ENCODE measurements at regions not wholly inside any gene's neighbourhood (a gene's known extent, or its start where the extent isn't known, plus 50 kb on each side); places are given as distances from the start of the nearest gene placed in this dataset.

GRCh38 chr4:89665662-89666061 lies 171.3 kb downstream of the SNCA start:
- Histone ChIP-seq H3K4me3 (ENCODE audit: low read length) (no peak overlapping the region), H3K4me1 (ENCODE audit: control insufficient read depth, insufficient read depth, low read length) (no peaks in the 10 kb centered on the region), H3K27ac (ENCODE audit: low read length) (no peak overlapping the region), H3K9me3 (ENCODE audit: control insufficient read depth, low read length) (no peaks in the 10 kb centered on the region), H3K27me3 (ENCODE audit: control insufficient read depth, insufficient read depth) (no peaks in the 10 kb centered on the region)
- ATAC-seq (no peak), DNase-seq (no peak)
- intact Hi-C loops (cut with DNase I): no loop called here
- WGBS: 84% methylated on average over 3 of the region's 3 CpGs

- ATAC-seq (no peak), DNase-seq (no peak)
- Histone ChIP-seq H3K4me3 (ENCODE audit: low read length) (no peak overlapping the region), H3K27ac (ENCODE audit: low read length) (no peak overlapping the region), H3K9me3 (ENCODE audit: control insufficient read depth, low read length) (no peaks in the 10 kb centered on the region), H3K27me3 (ENCODE audit: control insufficient read depth, insufficient read depth) (no peaks in the 10 kb centered on the region), H3K4me1 (ENCODE audit: control insufficient read depth, insufficient read depth, low read length) (no peaks in the 10 kb centered on the region)
- intact Hi-C loops (cut with DNase I): no loop called here
Measured at GRCh38 chr4:89664521-89664920, 172.4 kb downstream of the SNCA start.

- no peak overlapping the region for H3K4me3 ChIP-seq (ENCODE audit: low read length)
- DNase-seq (no peak), ATAC-seq (no peak)
- intact Hi-C loops (cut with DNase I): no loop called here
- H3K27ac ChIP-seq (ENCODE audit: low read length): no peak overlapping the region
- no peaks in the 10 kb centered on the region for H3K27me3 ChIP-seq (ENCODE audit: control insufficient read depth, insufficient read depth)
- no peaks in the 10 kb centered on the region for H3K4me1 ChIP-seq (ENCODE audit: control insufficient read depth, insufficient read depth, low read length)
- H3K9me3 ChIP-seq (ENCODE audit: control insufficient read depth, low read length): no peaks in the 10 kb centered on the region
- 60% methylated on average over 3 of the region's 3 CpGs for WGBS
Measured at GRCh38 chr4:89661173-89661899, 175.6 kb downstream of the SNCA start.

GRCh38 chr4:89660444-89661172 lies 176.4 kb downstream of the SNCA start:
- intact Hi-C loops (cut with DNase I): no loop called here
- no peaks in the 10 kb centered on the region for H3K4me1 ChIP-seq (ENCODE audit: control insufficient read depth, insufficient read depth, low read length)
- no peak for DNase-seq
- WGBS: 85% methylated on average over 4 of the region's 4 CpGs
- H3K9me3 ChIP-seq (ENCODE audit: control insufficient read depth, low read length): no peaks in the 10 kb centered on the region
- H3K27ac ChIP-seq (ENCODE audit: low read length): no peak overlapping the region
- no peak for ATAC-seq
- no peaks in the 10 kb centered on the region for H3K27me3 ChIP-seq (ENCODE audit: control insufficient read depth, insufficient read depth)
- no peak overlapping the region for H3K4me3 ChIP-seq (ENCODE audit: low read length)

- no peak for ATAC-seq
- DNase-seq: no peak
- WGBS: 85% methylated on average over 2 of the region's 2 CpGs
Measured at GRCh38 chr4:89658701-89659024, 178.3 kb downstream of the SNCA start.

GRCh38 chr4:89657931-89658700 lies 178.8 kb downstream of the SNCA start:
- H3K27ac ChIP-seq (ENCODE audit: low read length): no peak overlapping the region
- no peaks in the 10 kb centered on the region for H3K9me3 ChIP-seq (ENCODE audit: control insufficient read depth, low read length)
- 39% methylated on average over 3 of the region's 3 CpGs for WGBS
- DNase-seq: no peak
- intact Hi-C loops (cut with DNase I): loop anchor here in 2 of 4 donors (5.0 to 10.0 kb wide), 2 partner anchors 209 to 217 kb away; no protein-coding TSS in a partner anchor
- no peak for ATAC-seq
- H3K27me3 ChIP-seq (ENCODE audit: control insufficient read depth, insufficient read depth): no peaks in the 10 kb centered on the region
- no peak overlapping the region for H3K4me3 ChIP-seq (ENCODE audit: low read length)
- no peaks in the 10 kb centered on the region for H3K4me1 ChIP-seq (ENCODE audit: control insufficient read depth, insufficient read depth, low read length)

More at GRCh38 chr4:89658701-89659024, 178.3 kb downstream of the SNCA start:
- H3K4me3 ChIP-seq (ENCODE audit: low read length): no peak overlapping the region
- H3K4me1 ChIP-seq (ENCODE audit: control insufficient read depth, insufficient read depth, low read length): no peaks in the 10 kb centered on the region
- H3K27ac ChIP-seq (ENCODE audit: low read length): no peak overlapping the region
- no peaks in the 10 kb centered on the region for H3K9me3 ChIP-seq (ENCODE audit: control insufficient read depth, low read length)
- no peaks in the 10 kb centered on the region for H3K27me3 ChIP-seq (ENCODE audit: control insufficient read depth, insufficient read depth)
- intact Hi-C loops (cut with DNase I): loop anchor here in 2 of 4 donors (5.0 to 10.0 kb wide), 2 partner anchors 209 to 216 kb away; no protein-coding TSS in a partner anchor

- Histone ChIP-seq H3K4me1 (ENCODE audit: control insufficient read depth, insufficient read depth, low read length) (no peaks in the 10 kb centered on the region), H3K4me3 (ENCODE audit: low read length) (no peak overlapping the region), H3K9me3 (ENCODE audit: control insufficient read depth, low read length) (no peaks in the 10 kb centered on the region), H3K27ac (ENCODE audit: low read length) (no peak overlapping the region), H3K27me3 (ENCODE audit: control insufficient read depth, insufficient read depth) (no peaks in the 10 kb centered on the region)
- 49% methylated on average over 4 of the region's 4 CpGs for whole genome bisulfite sequencing
- ATAC-seq (no peak), DNase-seq (no peak)
- intact Hi-C loops (cut with DNase I): loop anchor here in 1 of 4 donors (10.0 kb wide), 1 partner anchor 222 kb away; no protein-coding TSS in a partner anchor
Measured at GRCh38 chr4:89653012-89653411, 183.9 kb downstream of the SNCA start.

GRCh38 chr4:89645482-89645881 lies 191.5 kb downstream of the SNCA start:
- H3K27me3 ChIP-seq (ENCODE audit: control insufficient read depth, insufficient read depth): no peaks in the 10 kb centered on the region
- DNase-seq (no peak), ATAC-seq (no peak)
- no peaks in the 10 kb centered on the region for H3K4me1 ChIP-seq (ENCODE audit: control insufficient read depth, insufficient read depth, low read length)
- no peak overlapping the region for H3K27ac ChIP-seq (ENCODE audit: low read length)
- intact Hi-C loops (cut with DNase I): no loop called here
- no peak overlapping the region for H3K4me3 ChIP-seq (ENCODE audit: low read length)
- WGBS: 98% methylated on average over 1 of the region's 1 CpG
- H3K9me3 ChIP-seq (ENCODE audit: control insufficient read depth, low read length): no peaks in the 10 kb centered on the region

- H3K4me1 ChIP-seq (ENCODE audit: control insufficient read depth, insufficient read depth, low read length): no peaks in the 10 kb centered on the region
- WGBS: 29% methylated on average over 6 of the region's 6 CpGs
- no peak for DNase-seq
- no peaks in the 10 kb centered on the region for H3K9me3 ChIP-seq (ENCODE audit: control insufficient read depth, low read length)
- H3K27me3 ChIP-seq (ENCODE audit: control insufficient read depth, insufficient read depth): no peaks in the 10 kb centered on the region
- intact Hi-C loops (cut with DNase I): no loop called here
- no peak overlapping the region for H3K27ac ChIP-seq (ENCODE audit: low read length)
- peak overlapping the region; percentile 25 for H3K4me3 ChIP-seq (ENCODE audit: low read length)
- no peak for ATAC-seq
Measured at GRCh38 chr4:89641367-89641687, 195.6 kb downstream of the SNCA start.

GRCh38 chr4:89640620-89641366 lies 196.2 kb downstream of the SNCA start:
- no peak overlapping the region for H3K27ac ChIP-seq (ENCODE audit: low read length)
- intact Hi-C loops (cut with DNase I): no loop called here
- no peaks in the 10 kb centered on the region for H3K27me3 ChIP-seq (ENCODE audit: control insufficient read depth, insufficient read depth)
- 42% methylated on average over 17 of the region's 17 CpGs for WGBS
- peak; percentile 38 to 68 for ATAC-seq
- H3K9me3 ChIP-seq (ENCODE audit: control insufficient read depth, low read length): no peaks in the 10 kb centered on the region
- peak overlapping the region; percentile 25 for H3K4me3 ChIP-seq (ENCODE audit: low read length)
- no peaks in the 10 kb centered on the region for H3K4me1 ChIP-seq (ENCODE audit: control insufficient read depth, insufficient read depth, low read length)
- peak; percentile 23 to 55 (median 43) for DNase-seq

Measured in right cardiac atrium (tissue), 5 donors.